Stomach (tissue), 8 donors: ENCODE measurements at regions not wholly inside any gene's neighbourhood (a gene's known extent, or its start where the extent isn't known, plus 50 kb on each side); places are given as distances from the start of the nearest gene placed in this dataset.

Experiments
- DNase-seq, 2 donors: peaks; one replicate each; pipeline versions ENCODE4 v3.0.0 to v3.0.0-alpha.2; 2013 to 2019
- H3K27ac ChIP-seq, 5 donors: fragments of 200-600 bp in 4 of 5; sonication (generic) in 4 of 5; one replicate each; pipeline ENCODE4 v1.5.1; 2013 to 2019; ENCODE audit warnings: mild to moderate bottlenecking in 1 of 5, moderate library complexity in 1 of 5
- H3K27me3 ChIP-seq, 3 donors: fragments of 200-600 bp; sonication (generic); one replicate each; pipeline ENCODE4 v1.5.1; 2017 to 2019; ENCODE audit warnings: mixed run types in 1 of 3
- H3K36me3 ChIP-seq, 4 donors: fragments of 200-600 bp; sonication (generic); 1 replicate in 3 of 4; 2 replicates in 1 of 4; pipeline ENCODE4 v1.5.1; 2016 to 2019
- H3K4me1 ChIP-seq, 4 donors: fragments of 200-600 bp; sonication (generic); one replicate each; pipeline ENCODE4 v1.5.1; 2016 to 2019
- H3K4me3 ChIP-seq, 4 donors: fragments of 200-600 bp; sonication (generic) in 3 of 4; one replicate each; pipeline ENCODE4 v1.5.1; 2016 to 2019; ENCODE audit warnings: mild to moderate bottlenecking in 1 of 4
- H3K9me3 ChIP-seq, 4 donors: fragments of 200-600 bp; sonication (generic); one replicate each; pipeline ENCODE4 v1.5.1; 2016 to 2019
- CTCF ChIP-seq, 7 experiments: fragments of 450-650 bp in 4 of 7; fragments of 200-600 bp in 3 of 7; sonication (generic) in 3 of 7; IDR thresholded peaks; one replicate each; pipeline ENCODE4 v1.5.1; 2016 to 2019; ENCODE audit warnings: antibody characterized with exemption in 7 of 7, control low read depth in 2 of 7, mild to moderate bottlenecking in 1 of 7
- EP300 ChIP-seq: sonication (generic); formaldehyde crosslinking; IDR thresholded peaks from one replicate; pipeline ENCODE4 v1.6.1; 2017; ENCODE audit warnings: antibody characterized with exemption
- POLR2A ChIP-seq, 4 donors: fragments of 450-650 bp; IDR thresholded peaks; one replicate each; pipeline ENCODE4 v1.6.1; 2016; ENCODE audit warnings: antibody characterized with exemption in 4 of 4, control low read depth in 2 of 4, mild to moderate bottlenecking in 1 of 4, moderate library complexity in 1 of 4
- POLR2AphosphoS5 ChIP-seq, 3 donors: sonication (generic); formaldehyde crosslinking; IDR thresholded peaks; one replicate each; pipeline ENCODE4 v1.6.1; 2016; ENCODE audit warnings: antibody characterized with exemption in 3 of 3
- WGBS, 5 donors: extraction: QIAGEN DNeasy Blood & Tissue Kit in 3 of 5; methylation state at CpG; one replicate each; pipeline versions ENCODE4 v1.1.5 to v1.1.7; 2013 to 2018; 5-methylcytosine and 5-hydroxymethylcytosine counted together
- intact Hi-C: fragments of 100-400 bp; cut with DNase I; formaldehyde crosslinking; loops from one replicate; pipeline ENCODE4 v1.15.1; 2023; ENCODE audit warnings: low total_unique reads
- donor health status: healthy with polysubstance abuse.
- donor health status: Bipolar disorder and iron deficiency.
- donor health status: healthy.

- Histone ChIP-seq H3K4me3 (no peak overlapping the region), H3K27ac (no peak overlapping the region), H3K9me3 (no peaks in the 10 kb centered on the region), H3K4me1 (no peaks in the 10 kb centered on the region), H3K27me3 (no peaks in the 10 kb centered on the region), H3K36me3 (no peaks in the 10 kb centered on the region)
- WGBS, 5 donors = 44 to 85% (median 74%) methylated on average over 3 of the region's 3 CpGs
- intact Hi-C loops = no loop called here
- no peak for DNase-seq
- TF ChIP-seq POLR2AphosphoS5 (IDR thresholded peaks at IDR 0.05) (no peak), POLR2A (IDR thresholded peaks at IDR 0.05) (no peak), CTCF (IDR thresholded peaks at IDR 0.05) (no peak), EP300 (no peak)
Measured at GRCh38 chrX:7269991-7270390, 122.0 kb upstream of the PUDP start.

GRCh38 chrX:7269589-7269988, 121.6 kb upstream of the PUDP start:
- no peak for TF ChIP-seq POLR2A (IDR thresholded peaks at IDR 0.05)
- TF ChIP-seq POLR2AphosphoS5 (IDR thresholded peaks at IDR 0.05) = no peak
- TF ChIP-seq CTCF (IDR thresholded peaks at IDR 0.05) = no peak
- TF ChIP-seq EP300 = no peak
- H3K27me3 ChIP-seq = no peaks in the 10 kb centered on the region
- H3K9me3 ChIP-seq = no peaks in the 10 kb centered on the region
- no peak overlapping the region for H3K27ac ChIP-seq
- H3K4me1 ChIP-seq = no peaks in the 10 kb centered on the region
- 77 to 89% (median 86%) methylated on average over 5 of the region's 5 CpGs for WGBS, 5 donors
- H3K4me3 ChIP-seq = no peak overlapping the region
- H3K36me3 ChIP-seq = no peaks in the 10 kb centered on the region
- DNase-seq = no peak
- intact Hi-C loops = no loop called here

GRCh38 chrX:7266288-7266687, 118.3 kb upstream of the PUDP start:
- Histone ChIP-seq H3K27me3 (no peaks in the 10 kb centered on the region), H3K9me3 (no peaks in the 10 kb centered on the region), H3K36me3 (peaks cover 0 to 3% (median 0%) of the 10 kb centered on the region in 4 donors), H3K27ac (no peak overlapping the region), H3K4me1 (peaks cover 0 to 7% (median 0%) of the 10 kb centered on the region in 4 donors), H3K4me3 (no peak overlapping the region)
- TF ChIP-seq POLR2A (IDR thresholded peaks at IDR 0.05) (no peak), POLR2AphosphoS5 (IDR thresholded peaks at IDR 0.05) (no peak), CTCF (IDR thresholded peaks at IDR 0.05) (no peak), EP300 (no peak)
- intact Hi-C loops = no loop called here
- 89 to 100% (median 100%) methylated on average over 1 of the region's 1 CpG for WGBS, 5 donors
- no peak for DNase-seq

GRCh38 chrX:7264399-7264798, 116.4 kb upstream of the PUDP start:
- no peaks in the 10 kb centered on the region for H3K9me3 ChIP-seq
- WGBS, 5 donors = 93 to 100% (median 98%) methylated on average over 2 of the region's 2 CpGs
- TF ChIP-seq POLR2A (IDR thresholded peaks at IDR 0.05) (no peak), EP300 (no peak), CTCF (IDR thresholded peaks at IDR 0.05) (no peak), POLR2AphosphoS5 (IDR thresholded peaks at IDR 0.05) (no peak)
- peaks cover 0 to 13% (median 5%) of the 10 kb centered on the region in 4 donors for H3K36me3 ChIP-seq
- peaks cover 0 to 7% (median 0%) of the 10 kb centered on the region in 4 donors for H3K4me1 ChIP-seq
- no peak overlapping the region for H3K27ac ChIP-seq
- no peak for DNase-seq
- no peaks in the 10 kb centered on the region for H3K27me3 ChIP-seq
- intact Hi-C loops = no loop called here
- no peak overlapping the region for H3K4me3 ChIP-seq
